Activated CD4-positive, alpha-beta T cell treated with anti-CD3 and anti-CD28 coated beads, Interleukin-2, amount 10 ng/mL, durations not matched to agents 7 days and 5 days (primary cell): ENCODE measurements at regions not wholly inside any gene's neighbourhood (a gene's known extent, or its start where the extent isn't known, plus 50 kb on each side); places are given as distances from the start of the nearest gene placed in this dataset.

Experiments
- CTCF ChIA-PET: fragments of 350-600 bp; sonication (Branson Sonifier 250); formaldehyde crosslinking; loops from one replicate; lab custom pipeline; 2021; ENCODE audit warnings: antibody characterized with exemption; lab: Charles Lee
- POLR2A ChIA-PET: fragments of 350-600 bp; sonication (Branson Sonifier 250); formaldehyde crosslinking; loops from one replicate; lab custom pipeline; 2021; ENCODE audit warnings: antibody characterized with exemption; lab: Charles Lee
- DNase-seq: peaks from one replicate; pipeline ENCODE4 v3.0.0-alpha.2; 2020
- H3K27ac Mint-ChIP-seq: one replicate; pipeline ENCODE4 v1.8.0; 2021; ENCODE audit warnings: mild to moderate bottlenecking, moderate library complexity, mixed read lengths
- H3K27me3 Mint-ChIP-seq: one replicate; pipeline ENCODE4 v1.8.0; 2021; ENCODE audit warnings: mixed read lengths
- H3K36me3 Mint-ChIP-seq: one replicate; pipeline ENCODE4 v1.8.0; 2021; ENCODE audit warnings: low read depth, mixed read lengths
- H3K4me1 Mint-ChIP-seq: one replicate; pipeline ENCODE4 v1.8.0; 2021; ENCODE audit warnings: mixed read lengths
- H3K4me3 Mint-ChIP-seq: one replicate; pipeline ENCODE4 v1.8.0; 2021; ENCODE audit warnings: mild to moderate bottlenecking, moderate library complexity, mixed read lengths
- H3K9me3 Mint-ChIP-seq: one replicate; pipeline ENCODE4 v1.8.0; 2021; ENCODE audit warnings: mixed read lengths

GRCh38 chr3:27824312-27825200 lies 102.4 kb upstream of the EOMES start:
- Mint-ChIP-seq H3K27me3 (no peaks in the 10 kb centered on the region), H3K36me3 (no peaks in the 10 kb centered on the region), H3K9me3 (no peaks in the 10 kb centered on the region), H3K27ac (no peak overlapping the region), H3K4me1 (no peaks in the 10 kb centered on the region), H3K4me3 (no peak overlapping the region)
- POLR2A ChIA-PET: no interaction called here
- CTCF ChIA-PET: no interaction called here
- no peak for DNase-seq

DNA sequence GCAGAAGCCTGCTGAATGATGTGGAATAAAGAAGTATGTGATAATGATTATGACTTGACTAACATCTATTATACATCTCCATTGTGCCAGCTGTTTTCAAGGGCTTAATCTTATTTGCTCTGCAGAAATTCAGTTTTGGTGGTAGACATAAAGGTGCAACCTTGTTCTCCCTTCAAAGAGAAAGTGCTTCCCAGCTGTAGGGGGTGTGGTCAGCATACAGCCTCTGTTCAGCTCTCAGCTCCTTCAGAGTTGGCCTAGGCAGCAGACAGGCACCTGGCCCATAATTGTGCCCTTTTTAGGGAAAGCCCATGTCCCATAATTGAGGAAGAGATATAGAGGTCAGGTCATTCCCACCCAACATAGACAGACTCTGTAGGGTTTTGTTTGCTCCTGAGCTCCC lies 104.3 kb upstream of the EOMES start:
- Mint-ChIP-seq H3K27ac (no peak overlapping the region), H3K36me3 (no peaks in the 10 kb centered on the region), H3K9me3 (no peaks in the 10 kb centered on the region), H3K27me3 (no peaks in the 10 kb centered on the region), H3K4me1 (no peaks in the 10 kb centered on the region), H3K4me3 (no peak overlapping the region)
- ChIA-PET POLR2A (no interaction called here), CTCF (no interaction called here)
- DNase-seq: no peak

- Mint-ChIP-seq H3K27ac (no peak overlapping the region), H3K9me3 (no peaks in the 10 kb centered on the region), H3K4me1 (no peaks in the 10 kb centered on the region), H3K36me3 (no peaks in the 10 kb centered on the region), H3K27me3 (no peaks in the 10 kb centered on the region), H3K4me3 (no peak overlapping the region)
- ChIA-PET CTCF (no interaction called here), POLR2A (no interaction called here)
- DNase-seq: no peak
Measured at GRCh38 chr3:27827041-27827440, 104.9 kb upstream of the EOMES start.

- no peak for DNase-seq
- Mint-ChIP-seq H3K4me1 (peaks cover 9% of the 10 kb centered on the region), H3K27ac (no peak overlapping the region), H3K36me3 (no peaks in the 10 kb centered on the region), H3K4me3 (no peak overlapping the region), H3K27me3 (no peaks in the 10 kb centered on the region), H3K9me3 (no peaks in the 10 kb centered on the region)
- CTCF ChIA-PET: no interaction called here
- POLR2A ChIA-PET: no interaction called here
Measured at GRCh38 chr3:27840807-27841594, 118.9 kb upstream of the EOMES start.

DNA sequence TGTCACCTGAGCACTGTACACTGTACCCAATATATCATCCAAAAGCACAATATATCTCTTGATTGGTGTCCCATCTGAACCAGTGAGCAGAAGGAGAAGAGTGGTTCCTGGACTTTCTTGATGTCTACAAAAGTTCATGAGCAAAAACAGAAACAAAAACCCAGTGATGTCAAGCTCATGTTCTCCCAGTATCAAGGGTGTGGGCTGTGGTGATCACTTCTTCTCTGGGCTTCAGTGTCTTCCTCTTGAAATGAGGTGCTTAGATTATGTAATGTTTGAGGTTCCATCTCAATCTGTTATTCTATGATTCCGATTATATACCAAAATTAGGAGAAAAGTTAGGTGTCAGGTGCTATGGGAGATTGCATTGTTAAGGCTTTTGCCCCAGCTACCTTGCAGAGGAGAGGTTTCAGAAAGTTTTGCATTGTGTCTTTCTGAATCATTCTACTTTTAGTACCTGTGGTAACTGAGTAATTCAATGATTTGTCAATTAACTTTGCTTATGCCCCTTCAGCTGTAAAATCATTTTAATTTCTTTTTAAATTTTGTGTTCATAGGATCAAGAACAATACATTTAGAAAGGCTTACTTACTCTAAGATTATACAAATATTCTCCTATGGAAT lies 122.0 kb upstream of the EOMES start:
- H3K27me3 Mint-ChIP-seq: no peaks in the 10 kb centered on the region
- no peak overlapping the region for H3K27ac Mint-ChIP-seq
- H3K9me3 Mint-ChIP-seq: peaks cover 3% of the 10 kb centered on the region
- ChIA-PET POLR2A (no interaction called here), CTCF (no interaction called here)
- H3K4me3 Mint-ChIP-seq: no peak overlapping the region
- H3K4me1 Mint-ChIP-seq: peaks cover 7% of the 10 kb centered on the region
- no peak for DNase-seq
- no peaks in the 10 kb centered on the region for H3K36me3 Mint-ChIP-seq

DNA sequence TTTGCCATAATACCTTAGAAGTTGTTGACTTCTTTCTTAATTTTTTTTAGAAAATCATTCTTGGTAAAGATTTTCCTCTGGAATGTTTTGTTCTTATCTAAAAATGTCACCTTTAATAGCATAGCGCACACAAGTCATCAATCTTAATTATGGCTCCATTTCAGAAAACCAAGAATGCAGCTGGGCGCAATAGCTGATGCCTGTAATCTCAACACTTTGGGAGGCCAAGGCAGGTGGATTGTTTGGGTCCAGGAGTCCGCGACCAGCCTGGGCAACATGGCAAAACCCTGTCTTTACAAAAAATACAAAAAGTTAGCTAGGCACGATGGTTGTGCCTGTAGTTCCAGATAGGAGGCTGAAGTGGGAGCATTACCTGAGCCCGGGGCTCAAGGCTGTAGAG lies 125.6 kb upstream of the EOMES start:
- CTCF ChIA-PET: interaction anchor here (0.6 kb wide), 1 partner anchor 14 kb away, joined by 3 read pairs; no protein-coding TSS in a partner anchor

DNA sequence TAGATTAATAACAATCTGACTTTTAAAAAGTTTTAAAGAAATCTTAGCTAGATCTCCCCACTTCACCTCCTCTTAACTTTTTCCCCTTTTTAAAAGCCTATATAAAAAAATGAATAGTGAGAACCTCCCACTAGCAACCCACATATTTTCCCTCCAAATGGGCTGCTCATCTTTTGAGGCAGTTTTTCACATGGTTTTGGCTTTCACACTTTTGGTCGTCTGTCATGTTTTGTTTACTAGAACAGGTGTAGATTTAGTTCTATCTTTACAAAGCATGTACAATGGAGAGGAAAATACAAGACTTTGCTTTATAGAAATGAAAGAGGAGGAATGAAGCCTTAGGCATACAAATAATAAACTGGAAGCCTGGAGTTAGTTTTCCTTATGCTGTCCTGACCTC lies 126.7 kb upstream of the EOMES start:
- POLR2A ChIA-PET: no interaction called here
- H3K27me3 Mint-ChIP-seq: no peaks in the 10 kb centered on the region
- CTCF ChIA-PET: no interaction called here
- H3K4me1 Mint-ChIP-seq: peaks cover 4% of the 10 kb centered on the region
- no peak overlapping the region for H3K4me3 Mint-ChIP-seq
- peaks cover 4% of the 10 kb centered on the region for H3K36me3 Mint-ChIP-seq
- no peak for DNase-seq
- H3K9me3 Mint-ChIP-seq: peaks cover 26% of the 10 kb centered on the region
- no peak overlapping the region for H3K27ac Mint-ChIP-seq

More for the DNA sequence above, 125.6 kb upstream of the EOMES start:
- Mint-ChIP-seq H3K36me3 (peaks cover 4% of the 10 kb centered on the region), H3K4me3 (no peak overlapping the region), H3K9me3 (peaks cover 20% of the 10 kb centered on the region), H3K27me3 (no peaks in the 10 kb centered on the region), H3K4me1 (peaks cover 7% of the 10 kb centered on the region), H3K27ac (no peak overlapping the region)
- POLR2A ChIA-PET: no interaction called here
- DNase-seq: no peak

DNA sequence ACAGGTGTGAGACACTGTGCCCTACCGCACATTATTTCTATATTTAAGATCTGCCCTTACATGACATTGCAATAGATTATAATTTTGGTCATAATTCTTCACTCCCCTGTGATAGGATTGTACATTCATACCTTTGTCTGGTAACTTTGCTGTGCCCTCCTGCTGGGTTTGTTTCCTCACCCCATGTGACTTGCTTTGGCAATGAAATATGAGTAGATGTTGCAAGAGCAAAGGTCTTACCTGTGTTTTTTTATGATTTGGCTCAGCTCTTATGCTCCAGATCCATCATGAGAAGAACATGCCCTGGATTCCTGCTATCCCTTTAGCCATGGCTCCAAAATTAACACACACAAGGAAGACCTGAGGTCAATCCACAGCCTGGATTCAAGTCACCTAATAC lies 137.7 kb upstream of the EOMES start:
- no peak for DNase-seq
- Mint-ChIP-seq H3K4me3 (no peak overlapping the region), H3K27me3 (no peaks in the 10 kb centered on the region), H3K36me3 (no peaks in the 10 kb centered on the region), H3K4me1 (peaks cover 31% of the 10 kb centered on the region), H3K27ac (no peak overlapping the region), H3K9me3 (peaks cover 5% of the 10 kb centered on the region)
- POLR2A ChIA-PET: no interaction called here
- CTCF ChIA-PET: no interaction called here

GRCh38 chr3:27861046-27862036 lies 139.2 kb upstream of the EOMES start:
- peak overlapping the region; percentile 25 for H3K4me3 Mint-ChIP-seq
- peaks cover 8% of the 10 kb centered on the region for H3K9me3 Mint-ChIP-seq
- peak overlapping the region; percentile 92 for H3K27ac Mint-ChIP-seq
- no peaks in the 10 kb centered on the region for H3K27me3 Mint-ChIP-seq
- H3K36me3 Mint-ChIP-seq: peaks cover under 1% of the 10 kb centered on the region
- CTCF ChIA-PET: interaction anchor here (1.1 kb wide), 1 partner anchor 133 kb away, joined by 3 read pairs; no protein-coding TSS in a partner anchor
- peaks cover 31% of the 10 kb centered on the region for H3K4me1 Mint-ChIP-seq
- POLR2A ChIA-PET: no interaction called here
- peak; percentile 58 for DNase-seq

- no peak for DNase-seq
- no peak overlapping the region for H3K27ac Mint-ChIP-seq
- H3K27me3 Mint-ChIP-seq: no peaks in the 10 kb centered on the region
- CTCF ChIA-PET: no interaction called here
- POLR2A ChIA-PET: no interaction called here
- peaks cover 28% of the 10 kb centered on the region for H3K9me3 Mint-ChIP-seq
- peaks cover 17% of the 10 kb centered on the region for H3K4me1 Mint-ChIP-seq
- no peak overlapping the region for H3K4me3 Mint-ChIP-seq
- H3K36me3 Mint-ChIP-seq: peaks cover 17% of the 10 kb centered on the region
Measured at GRCh38 chr3:27865731-27866130, 143.6 kb upstream of the EOMES start.

- DNase-seq: no peak
- Mint-ChIP-seq H3K36me3 (peaks cover 17% of the 10 kb centered on the region), H3K27ac (no peak overlapping the region), H3K27me3 (no peaks in the 10 kb centered on the region), H3K4me1 (no peaks in the 10 kb centered on the region), H3K4me3 (no peak overlapping the region), H3K9me3 (peaks cover 28% of the 10 kb centered on the region)
- POLR2A ChIA-PET: no interaction called here
- CTCF ChIA-PET: interaction anchor here (0.9 kb wide), 1 partner anchor 96 kb away, joined by 3 read pairs; no protein-coding TSS in a partner anchor
Measured at GRCh38 chr3:27869152-27869551, 147.0 kb upstream of the EOMES start.
